ENCODE measurements at regions not wholly inside any gene's neighbourhood (a gene's known extent, or its start where the extent isn't known, plus 50 kb on each side); places are given as distances from the start of the nearest gene placed in this dataset.

- Histone ChIP-seq H3K9me3 (ENCODE audit: low read depth) (peaks cover 3% of the 10 kb centered on the region), H3K27me3 (no peaks in the 10 kb centered on the region), H4K20me1 (ENCODE audit: insufficient read depth, poor library complexity, severe bottlenecking) (no peaks in the 10 kb centered on the region), H3K9me2 (replicated peaks; ENCODE audit: insufficient read depth) (no peaks in the 10 kb centered on the region), H3K79me2 (no peaks in the 10 kb centered on the region), H3K4me3 (no peak overlapping the region), H2AFZ (no peak overlapping the region), H3K4me2 (no peak overlapping the region), H3K4me1 (ENCODE audit: insufficient read depth) (peaks cover 6% of the 10 kb centered on the region), H3K27ac (no peak overlapping the region), H3K36me3 (replicated peaks; ENCODE audit: insufficient read depth, low read depth) (no peaks in the 10 kb centered on the region)
- peak; percentile 29 for DNase-seq (ENCODE audit: low spot score)
- TF ChIP-seq EZH2phosphoT487 (IDR thresholded peaks at IDR 0.05; ENCODE audit: low read depth, severe bottlenecking, unreplicated experiment): no peak
- WGBS (ENCODE audit: low lambda C conversion rate, missing lambda C conversion rate): 71% methylated on average over 7 of the region's 7 CpGs
These were observed 101.7 kb upstream of the ZNF521 start for GRCh38 chr18:25453556-25454269.

GRCh38 chr18:25451077-25451658 is 99.2 kb upstream of the ZNF521 start:
- TF ChIP-seq EZH2phosphoT487 (IDR thresholded peaks at IDR 0.05; ENCODE audit: low read depth, severe bottlenecking, unreplicated experiment) (no peak), EZH2 (IDR thresholded peaks at IDR 0.05; ENCODE audit: borderline replicate concordance) (no peak)
- 98% methylated on average over 5 of the region's 5 CpGs for WGBS (ENCODE audit: low lambda C conversion rate, missing lambda C conversion rate)
- no peaks in the 10 kb centered on the region for H3K9me2 ChIP-seq (replicated peaks; ENCODE audit: insufficient read depth)

GRCh38 chr18:25449046-25449445 is 97.1 kb upstream of the ZNF521 start:
- H4K20me1 ChIP-seq (ENCODE audit: insufficient read depth, poor library complexity, severe bottlenecking): no peaks in the 10 kb centered on the region
- H3K9me2 ChIP-seq (replicated peaks; ENCODE audit: insufficient read depth): no peaks in the 10 kb centered on the region
- DNase-seq (ENCODE audit: low spot score): no peak
- H3K9me3 ChIP-seq (ENCODE audit: low read depth): peaks cover 3% of the 10 kb centered on the region
- H3K36me3 ChIP-seq (replicated peaks; ENCODE audit: insufficient read depth, low read depth): no peaks in the 10 kb centered on the region
- no peaks in the 10 kb centered on the region for H3K4me1 ChIP-seq (ENCODE audit: insufficient read depth)
- H2AFZ ChIP-seq: no peak overlapping the region
- H3K79me2 ChIP-seq: no peaks in the 10 kb centered on the region
- no peak overlapping the region for H3K4me3 ChIP-seq
- H3K27me3 ChIP-seq: no peaks in the 10 kb centered on the region
- no peak for TF ChIP-seq EZH2phosphoT487 (IDR thresholded peaks at IDR 0.05; ENCODE audit: low read depth, severe bottlenecking, unreplicated experiment)
- no peak for TF ChIP-seq EZH2 (IDR thresholded peaks at IDR 0.05; ENCODE audit: borderline replicate concordance)
- TF ChIP-seq CTCF (IDR thresholded peaks at IDR 0.05; ENCODE audit: poor library complexity): no peak
- H3K4me2 ChIP-seq: no peak overlapping the region
- no peak overlapping the region for H3K27ac ChIP-seq

More at GRCh38 chr18:25451077-25451658, 99.2 kb upstream of the ZNF521 start:
- no peak overlapping the region for H3K27ac ChIP-seq
- H3K4me1 ChIP-seq (ENCODE audit: insufficient read depth): no peaks in the 10 kb centered on the region
- peaks cover 3% of the 10 kb centered on the region for H3K9me3 ChIP-seq (ENCODE audit: low read depth)
- no peak overlapping the region for H2AFZ ChIP-seq
- H3K4me2 ChIP-seq: no peak overlapping the region
- no peaks in the 10 kb centered on the region for H3K36me3 ChIP-seq (replicated peaks; ENCODE audit: insufficient read depth, low read depth)
- H4K20me1 ChIP-seq (ENCODE audit: insufficient read depth, poor library complexity, severe bottlenecking): no peaks in the 10 kb centered on the region
- no peaks in the 10 kb centered on the region for H3K27me3 ChIP-seq
- H3K4me3 ChIP-seq: no peak overlapping the region
- H3K79me2 ChIP-seq: no peaks in the 10 kb centered on the region
- DNase-seq (ENCODE audit: low spot score): no peak

GRCh38 chr18:25446972-25447371 is 95.0 kb upstream of the ZNF521 start:
- DNase-seq (ENCODE audit: low spot score): no peak
- WGBS (ENCODE audit: low lambda C conversion rate, missing lambda C conversion rate): 64% methylated on average over 3 of the region's 3 CpGs
- Histone ChIP-seq H3K9me3 (ENCODE audit: low read depth) (peaks cover 3% of the 10 kb centered on the region), H4K20me1 (ENCODE audit: insufficient read depth, poor library complexity, severe bottlenecking) (no peaks in the 10 kb centered on the region), H3K79me2 (no peaks in the 10 kb centered on the region), H3K27me3 (no peaks in the 10 kb centered on the region), H3K9me2 (replicated peaks; ENCODE audit: insufficient read depth) (no peaks in the 10 kb centered on the region), H3K36me3 (replicated peaks; ENCODE audit: insufficient read depth, low read depth) (no peaks in the 10 kb centered on the region), H3K4me2 (no peak overlapping the region), H3K4me1 (ENCODE audit: insufficient read depth) (no peaks in the 10 kb centered on the region), H3K27ac (no peak overlapping the region), H3K4me3 (no peak overlapping the region), H2AFZ (no peak overlapping the region)
- TF ChIP-seq EZH2phosphoT487 (IDR thresholded peaks at IDR 0.05; ENCODE audit: low read depth, severe bottlenecking, unreplicated experiment): no peak

- Histone ChIP-seq H3K4me2 (no peak overlapping the region), H3K27me3 (no peaks in the 10 kb centered on the region), H3K4me1 (ENCODE audit: insufficient read depth) (no peaks in the 10 kb centered on the region), H2AFZ (no peak overlapping the region), H3K9me2 (replicated peaks; ENCODE audit: insufficient read depth) (no peaks in the 10 kb centered on the region), H4K20me1 (ENCODE audit: insufficient read depth, poor library complexity, severe bottlenecking) (no peaks in the 10 kb centered on the region), H3K9me3 (ENCODE audit: low read depth) (no peaks in the 10 kb centered on the region), H3K79me2 (no peaks in the 10 kb centered on the region), H3K36me3 (replicated peaks; ENCODE audit: insufficient read depth, low read depth) (no peaks in the 10 kb centered on the region), H3K27ac (no peak overlapping the region), H3K4me3 (no peak overlapping the region)
- no peak for DNase-seq (ENCODE audit: low spot score)
- TF ChIP-seq CTCF (IDR thresholded peaks at IDR 0.05; ENCODE audit: poor library complexity) (no peak), EZH2 (IDR thresholded peaks at IDR 0.05; ENCODE audit: borderline replicate concordance) (no peak)
- 95% methylated on average over 5 of the region's 5 CpGs for WGBS (ENCODE audit: low lambda C conversion rate, missing lambda C conversion rate)
These were observed 93.5 kb upstream of the ZNF521 start for GRCh38 chr18:25445430-25445829.
